A673 (cell line): ENCODE measurements at regions not wholly inside any gene's neighbourhood (a gene's known extent, or its start where the extent isn't known, plus 50 kb on each side); places are given as distances from the start of the nearest gene placed in this dataset.

Experiments used
- CTCF ChIP-seq: fragments of 300-800, 200-600 bp; sonication (generic); conservative IDR thresholded peaks from 2 replicates; pipeline ENCODE4 v1.5.1; 2017; ENCODE audit warnings: low read depth, mild to moderate bottlenecking, antibody characterized with exemption, low read length, moderate library complexity, mixed read lengths
- EZH2 ChIP-seq: fragments of 200-600 bp; sonication (generic); IDR thresholded peaks from 2 replicates; pipeline ENCODE4 v1.6.1; 2017; ENCODE audit warnings: borderline replicate concordance, low read depth, mild to moderate bottlenecking, mixed read lengths, antibody characterized with exemption, low read length; ENCODE audit not compliant: poor library complexity, severe bottlenecking

- no peak for TF ChIP-seq CTCF
- TF ChIP-seq EZH2, result no peak
These were observed 292.9 kb upstream of the GRIP1 start for GRCh38 chr12:66971816-66972215.
